Peyer's patch (tissue), 4 donors: ENCODE measurements at regions not wholly inside any gene's neighbourhood (a gene's known extent, or its start where the extent isn't known, plus 50 kb on each side); places are given as distances from the start of the nearest gene placed in this dataset.

Source experiments
- POLR2A ChIP-seq, 2 donors: fragments of 450-650 bp; IDR thresholded peaks; one replicate each; pipeline ENCODE4 v1.5.1; 2017; ENCODE audit warnings: antibody characterized with exemption in 2 of 2, mild to moderate bottlenecking in 2 of 2, moderate library complexity in 2 of 2
- TF ChIP-seq, protein P1 (sequence below), 6 experiments: fragments of 450-650 bp in 4 of 6; fragments of 200-600 bp in 2 of 6; sonication (generic) in 1 of 6; IDR thresholded peaks; one replicate each; pipeline ENCODE4 v1.5.1; 2017 to 2019; ENCODE audit warnings: antibody characterized with exemption in 6 of 6, mild to moderate bottlenecking in 3 of 6, moderate library complexity in 1 of 6

DNA sequence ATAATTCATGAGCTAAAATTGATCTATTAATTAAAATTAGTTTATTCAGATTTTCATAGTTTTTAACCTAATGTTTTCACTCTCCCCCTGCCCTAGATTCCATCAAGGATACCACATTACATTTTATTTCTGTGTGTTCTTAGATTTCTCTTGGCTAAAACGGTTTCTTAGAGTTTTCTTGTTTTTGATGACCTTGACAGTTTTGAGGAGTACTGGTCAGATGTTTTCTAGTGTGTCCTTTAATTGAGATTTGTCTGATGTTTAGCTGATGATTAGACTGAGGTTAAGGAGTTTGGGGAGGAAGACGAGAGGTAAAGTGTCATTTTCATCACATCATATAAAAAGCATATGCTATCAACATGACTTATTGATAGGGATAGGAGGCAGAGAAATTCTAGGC is 475.9 kb downstream of the SQOR start:
- TF ChIP-seq, protein P1, sequence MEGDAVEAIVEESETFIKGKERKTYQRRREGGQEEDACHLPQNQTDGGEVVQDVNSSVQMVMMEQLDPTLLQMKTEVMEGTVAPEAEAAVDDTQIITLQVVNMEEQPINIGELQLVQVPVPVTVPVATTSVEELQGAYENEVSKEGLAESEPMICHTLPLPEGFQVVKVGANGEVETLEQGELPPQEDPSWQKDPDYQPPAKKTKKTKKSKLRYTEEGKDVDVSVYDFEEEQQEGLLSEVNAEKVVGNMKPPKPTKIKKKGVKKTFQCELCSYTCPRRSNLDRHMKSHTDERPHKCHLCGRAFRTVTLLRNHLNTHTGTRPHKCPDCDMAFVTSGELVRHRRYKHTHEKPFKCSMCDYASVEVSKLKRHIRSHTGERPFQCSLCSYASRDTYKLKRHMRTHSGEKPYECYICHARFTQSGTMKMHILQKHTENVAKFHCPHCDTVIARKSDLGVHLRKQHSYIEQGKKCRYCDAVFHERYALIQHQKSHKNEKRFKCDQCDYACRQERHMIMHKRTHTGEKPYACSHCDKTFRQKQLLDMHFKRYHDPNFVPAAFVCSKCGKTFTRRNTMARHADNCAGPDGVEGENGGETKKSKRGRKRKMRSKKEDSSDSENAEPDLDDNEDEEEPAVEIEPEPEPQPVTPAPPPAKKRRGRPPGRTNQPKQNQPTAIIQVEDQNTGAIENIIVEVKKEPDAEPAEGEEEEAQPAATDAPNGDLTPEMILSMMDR (IDR thresholded peaks at IDR 0.05) = no peak
- TF ChIP-seq POLR2A (IDR thresholded peaks at IDR 0.05) = no peak
